ENCODE measurements at regions not wholly inside any gene's neighbourhood (a gene's known extent, or its start where the extent isn't known, plus 50 kb on each side); places are given as distances from the start of the nearest gene placed in this dataset.

DNA sequence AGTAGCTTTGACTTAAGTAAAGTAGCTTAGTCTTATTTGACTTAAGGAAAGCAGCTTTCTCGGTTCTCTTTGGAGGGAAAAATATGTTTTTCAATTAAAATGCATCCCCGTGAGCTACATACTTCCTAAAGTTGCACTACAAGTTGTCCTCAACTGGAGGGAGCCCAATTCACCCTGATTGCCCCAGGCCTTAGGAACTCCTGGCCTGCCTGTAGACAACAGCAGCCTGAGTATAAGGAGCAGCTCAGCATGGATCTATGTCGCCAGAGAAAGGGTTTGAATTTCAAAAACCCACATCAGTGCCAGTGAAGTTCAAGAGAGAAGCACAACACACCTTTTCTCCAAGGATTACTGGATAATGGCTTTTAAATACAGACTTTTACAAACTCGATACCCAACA is 772.0 kb downstream of the TNS3 start:
- TF ChIP-seq, protein P1, sequence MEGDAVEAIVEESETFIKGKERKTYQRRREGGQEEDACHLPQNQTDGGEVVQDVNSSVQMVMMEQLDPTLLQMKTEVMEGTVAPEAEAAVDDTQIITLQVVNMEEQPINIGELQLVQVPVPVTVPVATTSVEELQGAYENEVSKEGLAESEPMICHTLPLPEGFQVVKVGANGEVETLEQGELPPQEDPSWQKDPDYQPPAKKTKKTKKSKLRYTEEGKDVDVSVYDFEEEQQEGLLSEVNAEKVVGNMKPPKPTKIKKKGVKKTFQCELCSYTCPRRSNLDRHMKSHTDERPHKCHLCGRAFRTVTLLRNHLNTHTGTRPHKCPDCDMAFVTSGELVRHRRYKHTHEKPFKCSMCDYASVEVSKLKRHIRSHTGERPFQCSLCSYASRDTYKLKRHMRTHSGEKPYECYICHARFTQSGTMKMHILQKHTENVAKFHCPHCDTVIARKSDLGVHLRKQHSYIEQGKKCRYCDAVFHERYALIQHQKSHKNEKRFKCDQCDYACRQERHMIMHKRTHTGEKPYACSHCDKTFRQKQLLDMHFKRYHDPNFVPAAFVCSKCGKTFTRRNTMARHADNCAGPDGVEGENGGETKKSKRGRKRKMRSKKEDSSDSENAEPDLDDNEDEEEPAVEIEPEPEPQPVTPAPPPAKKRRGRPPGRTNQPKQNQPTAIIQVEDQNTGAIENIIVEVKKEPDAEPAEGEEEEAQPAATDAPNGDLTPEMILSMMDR (IDR thresholded peaks at IDR 0.05): no peak
- no peak for TF ChIP-seq POLR2A (IDR thresholded peaks at IDR 0.05)
